ENCODE measurements at regions not wholly inside any gene's neighbourhood (a gene's known extent, or its start where the extent isn't known, plus 50 kb on each side); places are given as distances from the start of the nearest gene placed in this dataset.
"Not testable (repeated sequence)": the region's sequence is repeated elsewhere in the genome, so short reads cannot be mapped to it uniquely, and the experiment has no call there.

- no peak for DNase-seq
Measured at GRCh38 chr1:200316148-200316803, 93.6 kb downstream of the ZNF281 start.

DNA sequence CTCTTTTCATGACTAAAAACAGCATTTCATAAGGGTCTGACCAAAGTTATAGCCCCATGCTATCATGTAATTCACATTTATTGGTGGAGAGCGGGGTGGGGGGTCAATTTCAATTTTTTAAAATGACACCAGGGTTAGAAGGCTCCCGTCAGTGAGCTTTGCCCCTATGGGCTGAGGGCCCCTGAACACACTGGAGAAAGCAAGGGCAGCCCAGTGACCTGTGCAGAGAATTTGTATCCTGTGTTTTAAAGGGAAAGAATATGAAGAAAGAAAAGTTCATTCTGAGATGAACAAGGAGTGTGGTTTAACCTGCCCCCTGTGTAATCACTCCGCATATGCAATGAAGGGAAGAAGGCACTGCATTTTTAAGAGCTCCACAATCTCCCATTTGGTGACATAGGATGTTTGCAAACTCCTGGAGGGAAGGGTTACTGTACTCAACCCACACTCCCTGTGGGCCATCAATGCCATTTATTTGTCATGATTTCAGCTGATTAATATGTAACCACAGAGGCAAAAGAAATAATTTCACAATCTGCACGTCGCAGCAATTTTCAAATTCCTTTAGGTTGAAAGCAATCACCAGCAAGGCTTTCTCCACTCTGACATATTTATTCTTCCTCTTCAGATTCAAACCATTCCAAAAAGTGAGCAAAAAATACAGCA lies 95.6 kb downstream of the ZNF281 start:
- no peak for DNase-seq

GRCh38 chr1:200311256-200311655 lies 98.6 kb downstream of the ZNF281 start:
- DNase-seq = no peak

DNA sequence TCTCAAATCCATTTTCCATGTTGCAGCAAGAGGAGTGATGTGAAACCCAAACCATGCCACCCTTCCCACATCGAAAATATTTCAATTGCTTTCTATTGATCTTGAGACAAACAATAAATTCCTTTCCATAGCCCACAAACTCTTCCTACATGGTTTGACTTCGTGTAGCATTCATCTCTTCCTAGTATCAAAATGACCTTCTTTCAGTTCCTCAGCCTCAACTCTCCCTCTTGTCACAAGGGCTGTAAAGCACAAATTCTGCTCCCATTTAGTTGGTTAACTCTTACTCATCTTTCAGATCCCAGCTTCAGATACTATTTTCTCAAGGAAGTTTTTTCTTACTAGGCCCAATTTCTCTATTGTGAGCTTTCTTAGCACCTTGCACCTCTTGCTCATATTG lies 99.0 kb downstream of the ZNF281 start:
- DNase-seq = no peak

DNA sequence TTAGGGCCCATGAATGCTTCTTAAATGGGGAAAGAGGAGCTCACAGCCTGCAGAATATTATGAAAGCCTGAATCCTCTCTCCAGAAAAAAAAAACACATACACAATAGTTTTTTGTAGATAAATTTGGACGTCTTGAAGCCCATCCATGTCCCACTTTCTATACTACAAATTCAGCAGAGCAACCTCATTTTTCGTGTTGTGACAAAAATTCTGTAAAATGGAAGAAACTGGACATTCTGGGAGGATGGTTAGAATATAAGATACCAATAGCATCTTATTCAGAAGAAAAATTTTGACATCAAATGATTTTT lies 102.1 kb downstream of the ZNF281 start:
- no peak for DNase-seq

- no peak for DNase-seq
Measured at GRCh38 chr1:200306944-200307754, 102.7 kb downstream of the ZNF281 start.

GRCh38 chr1:200305806-200306205 lies 104.0 kb downstream of the ZNF281 start:
- no peak for DNase-seq

GRCh38 chr1:200304171-200304570 lies 105.7 kb downstream of the ZNF281 start:
- DNase-seq = no peak

DNA sequence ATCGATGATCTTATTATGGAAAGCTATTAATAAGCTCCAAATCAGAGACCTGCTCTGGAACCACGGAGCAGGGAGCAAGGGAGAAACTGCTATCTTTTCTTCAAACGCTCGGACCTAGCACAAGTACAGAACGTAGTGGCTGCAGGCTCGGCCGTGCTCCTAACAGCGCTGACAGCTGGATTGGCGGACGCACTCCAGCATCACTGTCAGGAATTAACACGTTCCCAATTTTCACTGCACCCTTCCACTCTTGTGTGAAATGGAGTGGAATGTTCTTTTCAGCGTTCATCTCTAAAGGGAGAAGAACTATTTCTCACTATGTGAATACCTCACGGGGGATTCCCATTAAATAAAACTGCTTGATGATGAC lies 106.9 kb downstream of the ZNF281 start:
- no peak for DNase-seq

DNA sequence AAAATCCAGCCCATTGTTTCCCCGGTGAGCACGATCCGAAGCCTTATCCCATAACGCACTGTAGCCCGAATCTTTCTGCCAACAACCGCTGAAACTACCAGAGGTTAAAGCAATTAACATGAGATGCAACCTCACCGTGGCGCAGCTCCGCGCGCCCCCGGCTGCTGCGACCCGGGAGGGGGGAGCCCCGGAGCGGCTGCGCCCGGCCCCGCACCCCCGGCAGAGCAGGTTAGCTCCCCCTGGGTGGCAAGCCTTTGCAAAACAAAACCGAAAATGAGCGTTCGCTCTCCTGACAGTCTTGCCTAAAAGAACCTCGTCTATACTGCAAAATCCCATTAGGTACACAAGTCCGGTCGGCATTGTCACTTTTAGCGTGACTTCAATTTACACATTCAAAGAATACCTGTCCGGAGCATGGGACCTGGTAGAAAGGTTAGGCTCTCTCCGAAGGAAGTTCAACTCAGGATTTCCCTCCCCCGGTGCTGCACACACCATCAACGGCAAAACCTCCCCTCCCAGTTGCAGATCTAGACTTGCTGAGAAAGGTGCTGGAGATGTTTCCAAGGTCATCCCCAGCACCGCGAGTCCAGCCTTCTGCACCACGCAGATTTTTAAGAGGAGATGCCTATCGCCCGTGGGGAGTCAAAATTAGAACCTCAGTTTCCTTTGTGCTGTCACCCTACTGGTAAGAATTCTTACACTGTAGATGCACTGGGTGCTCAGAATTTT lies 107.5 kb downstream of the ZNF281 start:
- DNase-seq = no peak

- DNase-seq = no peak
Measured at GRCh38 chr1:200301152-200301551, 108.7 kb downstream of the ZNF281 start.

DNA sequence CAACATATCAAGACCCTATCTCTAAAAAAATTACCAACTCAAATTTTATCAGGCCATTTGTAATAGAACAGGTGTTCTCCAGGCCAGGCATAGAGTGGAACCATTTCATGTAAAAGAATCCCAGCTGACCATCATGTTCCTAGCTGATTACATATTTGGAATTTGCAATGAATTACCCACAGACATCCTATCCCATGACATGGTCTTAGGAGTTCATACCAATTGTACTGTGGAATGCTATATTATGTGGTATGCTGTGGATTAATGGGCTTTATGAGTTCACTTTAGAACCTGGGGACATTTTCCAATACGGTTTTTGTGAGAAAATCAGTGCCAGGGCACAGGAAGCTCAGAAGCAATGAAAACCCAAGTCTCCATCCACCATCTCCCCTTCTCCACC lies 110.3 kb downstream of the ZNF281 start:
- DNase-seq = no peak

DNA sequence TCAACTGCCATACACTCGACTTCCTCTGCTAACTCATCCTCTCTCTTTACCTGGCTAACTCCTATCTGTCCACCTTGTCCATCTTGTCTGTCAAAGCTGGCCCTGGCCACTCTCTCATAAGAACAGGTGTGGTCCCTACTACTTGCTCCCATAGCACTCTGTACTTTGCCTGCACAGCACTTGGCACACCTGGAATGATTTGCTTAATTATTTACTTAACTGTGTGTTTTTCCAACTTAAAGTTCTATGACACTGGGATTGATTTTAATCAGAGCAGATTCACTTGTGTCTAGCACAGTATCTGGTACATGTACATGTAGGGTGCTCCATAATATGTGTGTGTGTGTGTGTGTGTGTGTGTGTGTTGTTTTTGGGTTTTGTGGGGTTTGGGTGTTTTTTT lies 111.6 kb downstream of the ZNF281 start:
- DNase-seq = no peak

DNA sequence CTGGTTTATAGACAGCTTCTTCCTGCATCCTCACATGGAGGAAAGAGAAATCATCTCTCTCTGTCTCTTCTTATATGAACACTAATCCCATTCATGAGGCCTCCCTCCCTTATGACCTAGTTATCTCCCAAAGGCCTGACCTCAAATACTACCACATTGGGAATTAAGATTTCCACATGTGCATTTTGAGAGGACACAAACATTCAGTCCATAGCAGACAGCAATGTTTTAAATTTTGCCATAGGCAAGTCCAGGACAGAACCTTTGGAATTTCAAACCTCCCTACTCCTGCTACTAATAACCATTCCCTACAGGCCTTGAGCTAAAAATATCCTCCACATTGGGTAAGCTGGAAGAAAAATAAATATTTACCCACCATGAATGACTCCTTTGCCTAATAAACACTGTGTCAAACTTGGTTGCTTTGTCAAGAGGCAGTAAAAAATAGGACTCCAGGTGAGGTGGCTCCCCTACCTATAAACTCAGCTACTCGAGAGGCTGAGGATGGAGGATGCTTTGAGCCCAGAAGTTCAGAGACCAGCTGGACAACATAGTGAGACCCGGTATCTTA lies 113.7 kb downstream of the ZNF281 start:
- DNase-seq = no peak

DNA sequence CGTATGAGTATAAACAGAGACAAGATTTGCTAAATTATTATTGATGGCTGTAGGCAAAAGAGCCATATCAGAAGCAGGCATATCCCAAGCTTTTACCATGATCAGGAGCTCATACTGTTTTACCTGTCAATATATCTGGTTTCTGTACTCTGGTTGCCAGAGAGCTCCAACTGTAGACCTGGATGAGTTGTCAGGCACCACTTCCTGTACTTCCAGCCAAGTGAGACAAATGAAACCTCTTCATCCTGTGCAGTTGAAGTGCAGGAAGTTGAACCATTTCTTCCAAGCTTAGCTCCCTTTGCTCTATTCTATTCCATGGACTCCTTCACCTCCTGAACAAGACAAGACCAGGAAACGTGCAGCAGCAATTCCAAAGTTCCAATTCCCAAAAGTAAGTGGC lies 115.6 kb downstream of the ZNF281 start:
- DNase-seq = no peak

DNA sequence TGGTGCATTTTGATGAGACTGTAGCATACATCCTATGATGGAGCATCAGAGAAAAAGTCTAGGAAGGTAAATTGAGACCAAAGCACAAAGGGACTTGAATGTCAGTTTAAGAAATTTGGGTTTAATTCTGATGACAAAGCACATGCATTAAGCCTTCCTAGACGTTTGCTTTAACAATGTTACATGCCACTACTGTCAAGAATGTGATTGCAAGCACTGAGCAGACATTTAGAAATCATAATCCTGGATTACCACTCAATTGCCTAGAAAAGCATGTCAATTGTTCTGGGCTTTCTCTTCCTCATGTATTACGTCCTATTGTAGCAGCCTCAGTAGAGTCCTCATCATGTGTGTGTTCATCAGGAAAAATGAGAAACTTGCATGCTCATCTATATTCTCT lies 117.1 kb downstream of the ZNF281 start:
- no peak for DNase-seq

- DNase-seq = no peak
Measured at GRCh38 chr1:200291106-200291505, 118.7 kb downstream of the ZNF281 start.

DNA sequence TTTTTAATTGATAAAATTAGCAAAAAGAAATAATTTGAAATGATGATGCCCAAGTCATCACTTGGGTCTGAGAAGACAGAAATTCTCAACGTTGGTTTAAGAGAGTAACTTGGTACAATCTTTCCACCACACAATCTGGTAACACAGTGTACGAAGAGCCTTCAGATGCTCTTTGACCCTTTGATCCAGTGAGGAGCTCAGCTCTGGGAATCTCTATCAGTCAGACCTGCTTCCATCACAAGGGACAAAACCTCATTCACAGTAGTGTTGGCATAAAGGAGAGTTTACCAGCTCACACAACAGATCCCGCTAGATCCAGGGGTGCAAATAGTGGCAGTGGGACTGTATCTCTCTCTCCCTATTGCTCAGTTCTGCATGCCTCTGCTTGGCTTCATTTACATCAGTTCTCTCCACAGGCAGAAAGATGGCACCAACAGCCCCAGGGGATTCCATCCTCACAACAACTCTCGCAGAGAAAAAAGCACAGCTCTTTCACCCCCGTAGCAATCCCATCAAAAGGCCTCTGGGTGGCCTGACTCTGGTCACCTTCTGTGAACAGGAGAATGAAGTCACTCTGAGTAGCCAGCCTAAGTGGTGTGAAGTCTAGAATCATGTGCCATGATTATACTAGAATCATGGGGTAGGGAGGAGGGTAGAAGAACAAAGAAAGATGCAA lies 119.7 kb downstream of the ZNF281 start:
- DNase-seq = no peak

DNA sequence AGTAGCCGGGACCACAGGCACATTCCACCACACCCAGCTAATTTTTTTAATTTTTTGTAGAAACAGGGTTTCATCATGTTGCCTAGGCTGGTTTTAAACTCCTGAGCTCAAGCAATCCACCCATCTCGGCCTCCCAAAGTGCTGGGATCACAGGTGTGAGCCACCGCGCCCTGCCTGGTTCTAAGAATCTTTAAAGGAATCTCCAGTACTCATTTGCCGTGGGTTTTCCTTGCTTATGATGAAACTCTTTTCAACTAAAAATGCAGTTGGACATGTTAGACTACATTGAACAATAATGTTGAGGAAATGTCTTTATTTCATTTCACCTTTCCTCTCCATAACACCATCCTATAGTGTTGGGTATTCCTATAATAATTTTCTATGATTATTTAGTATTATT lies 121.6 kb downstream of the ZNF281 start:
- DNase-seq = no peak

GRCh38 chr1:200284236-200284635 lies 125.6 kb downstream of the ZNF281 start:
- not testable (repeated sequence) for DNase-seq

DNA sequence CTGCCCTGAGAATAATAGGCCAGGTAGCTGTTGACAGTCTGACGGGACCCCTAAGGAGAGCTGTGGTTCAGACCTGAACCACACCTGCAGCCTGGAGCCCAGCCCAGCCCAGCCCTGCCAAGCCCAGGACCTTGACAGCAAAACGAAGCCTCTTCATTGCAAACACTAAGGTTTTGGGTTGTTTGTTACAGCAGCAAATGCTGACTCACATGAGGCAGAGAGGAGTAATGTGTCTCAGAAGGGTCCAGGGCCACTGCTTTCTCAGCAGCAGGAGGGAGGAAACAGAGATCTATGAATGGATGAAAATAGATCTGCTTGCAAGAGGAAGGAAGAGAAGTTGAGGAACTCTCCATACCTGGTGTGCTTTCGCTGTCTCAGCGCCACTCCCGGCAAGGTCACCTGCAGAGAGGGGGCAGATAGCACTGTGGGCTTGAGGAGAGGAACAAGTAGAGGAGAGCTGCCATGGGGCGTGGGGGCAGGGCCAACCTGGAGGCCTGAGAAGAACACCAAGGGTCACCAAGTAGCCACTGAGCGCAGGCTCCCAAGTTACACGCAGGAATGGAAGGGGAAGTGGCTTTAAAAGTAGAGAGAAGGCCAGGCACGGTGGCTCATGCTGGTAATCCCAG lies 127.2 kb downstream of the ZNF281 start:
- DNase-seq = no peak

DNA sequence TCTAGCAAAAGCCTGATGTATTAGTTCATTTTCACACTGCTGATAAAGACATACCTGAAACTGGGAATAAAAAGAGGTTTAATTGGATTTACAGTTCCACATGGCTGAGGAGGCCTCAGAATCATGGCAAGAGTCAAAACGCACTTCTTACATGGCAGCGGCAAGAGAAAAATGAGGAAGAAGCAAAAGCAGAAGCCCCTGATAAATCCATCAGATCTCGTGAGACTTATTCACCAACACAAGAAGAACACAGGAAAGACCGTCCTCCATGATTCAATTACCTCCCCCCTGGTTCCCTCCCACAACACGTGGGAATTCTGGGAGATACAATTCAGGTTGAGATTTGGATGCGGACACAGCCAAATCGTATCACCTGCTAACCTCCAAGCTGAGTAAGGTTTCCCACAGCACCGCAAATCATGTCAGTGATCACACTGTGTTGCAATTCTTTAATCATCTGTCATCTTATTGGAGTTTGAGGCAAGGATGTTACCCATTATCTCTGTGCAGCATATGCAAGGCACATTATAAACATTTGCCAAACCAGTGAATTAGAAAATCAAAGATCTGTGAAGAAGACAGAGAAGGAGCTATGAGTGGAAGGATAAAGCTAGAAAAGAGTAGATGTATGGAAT lies 128.5 kb downstream of the ZNF281 start:
- no peak for DNase-seq
